GM19452 (cell line): ENCODE measurements at regions not wholly inside any gene's neighbourhood (a gene's known extent, or its start where the extent isn't known, plus 50 kb on each side); places are given as distances from the start of the nearest gene placed in this dataset.
"Not testable (repeated sequence)": the region's sequence is repeated elsewhere in the genome, so short reads cannot be mapped to it uniquely, and the experiment has no call there.

ENCODE experiments used
- ATAC-seq: cut with Tn5 transposase; IDR thresholded peaks from one replicate; pipeline ENCODE4 v1.9.1; 2021; ENCODE audit not compliant: unreplicated experiment

- ATAC-seq, result no peak
Observed at GRCh38 chr15:60134609-60135008, 130.5 kb downstream of the FOXB1 start.

- no peak for ATAC-seq
Observed at GRCh38 chr15:60135961-60136360, 131.8 kb downstream of the FOXB1 start.

GRCh38 chr15:60137711-60138396 is 133.7 kb downstream of the FOXB1 start:
- no peak for ATAC-seq

- no peak for ATAC-seq
Observed at GRCh38 chr15:60138397-60138968, 134.4 kb downstream of the FOXB1 start.

GRCh38 chr15:60152386-60152785 is 148.3 kb downstream of the FOXB1 start:
- no peak for ATAC-seq

- no peak for ATAC-seq
Observed at GRCh38 chr15:60154764-60155325, 150.7 kb downstream of the FOXB1 start.

- no peak for ATAC-seq
Observed at GRCh38 chr15:60155661-60156060, 151.6 kb downstream of the FOXB1 start.

GRCh38 chr15:60160909-60161308 is 156.8 kb downstream of the FOXB1 start:
- no peak for ATAC-seq

GRCh38 chr15:60161704-60162103 is 157.6 kb downstream of the FOXB1 start:
- no peak for ATAC-seq

- ATAC-seq, result no peak
Observed at GRCh38 chr15:60162251-60162967, 158.3 kb downstream of the FOXB1 start.

- no peak for ATAC-seq
Observed at GRCh38 chr15:60162968-60163355, 158.9 kb downstream of the FOXB1 start.

- ATAC-seq, result no peak
Observed at GRCh38 chr15:60165111-60165510, 161.0 kb downstream of the FOXB1 start.

GRCh38 chr15:60172143-60172542 is 168.0 kb downstream of the FOXB1 start:
- no peak for ATAC-seq

- ATAC-seq, result no peak
Observed at GRCh38 chr15:60179786-60180391, 175.8 kb downstream of the FOXB1 start.

GRCh38 chr15:60181957-60182356 is 177.8 kb downstream of the FOXB1 start:
- ATAC-seq, result not testable (repeated sequence)

- ATAC-seq, result no peak
Observed at GRCh38 chr15:60183366-60183765, 179.3 kb downstream of the FOXB1 start.

GRCh38 chr15:60184579-60184978 is 180.5 kb downstream of the FOXB1 start:
- no peak for ATAC-seq

- no peak for ATAC-seq
Observed at GRCh38 chr15:60191016-60191415, 186.9 kb downstream of the FOXB1 start.

- no peak for ATAC-seq
Observed at GRCh38 chr15:60191821-60192220, 187.7 kb downstream of the FOXB1 start.

GRCh38 chr15:60195611-60196010 is 191.5 kb downstream of the FOXB1 start:
- no peak for ATAC-seq

- no peak for ATAC-seq
Observed at GRCh38 chr15:60204131-60204885, 193.5 kb downstream of the ANXA2 start.
